Endothelial cell (in vitro differentiated cells): ENCODE measurements at regions not wholly inside any gene's neighbourhood (a gene's known extent, or its start where the extent isn't known, plus 50 kb on each side); places are given as distances from the start of the nearest gene placed in this dataset.
A peak's percentile ranks its signal among the peaks of the same experiment; 100 is the strongest.

Source experiments
- DNase-seq: peaks from one replicate; pipeline ENCODE4 v3.0.0; 2021; ENCODE audit warnings: low spot score
- H3K27ac Mint-ChIP-seq: one replicate; pipeline ENCODE4 v1.8.0; 2021; ENCODE audit warnings: mixed read lengths, inconsistent platforms; ENCODE audit not compliant: unreplicated experiment
- H3K27me3 Mint-ChIP-seq: one replicate; pipeline ENCODE4 v1.8.0; 2021; ENCODE audit warnings: mild to moderate bottlenecking, moderate library complexity, mixed read lengths, inconsistent platforms; ENCODE audit not compliant: unreplicated experiment
- H3K36me3 Mint-ChIP-seq: one replicate; pipeline ENCODE4 v1.8.0; 2021; ENCODE audit warnings: mild to moderate bottlenecking, low read depth, mixed read lengths, inconsistent platforms; ENCODE audit not compliant: unreplicated experiment
- H3K4me1 Mint-ChIP-seq: one replicate; pipeline ENCODE4 v1.8.0; 2021; ENCODE audit warnings: mild to moderate bottlenecking, mixed read lengths, inconsistent platforms; ENCODE audit not compliant: unreplicated experiment
- H3K4me3 Mint-ChIP-seq: one replicate; pipeline ENCODE4 v1.8.0; 2021; ENCODE audit warnings: mild to moderate bottlenecking, mixed read lengths, inconsistent platforms; ENCODE audit not compliant: unreplicated experiment
- H3K9me3 Mint-ChIP-seq: one replicate; pipeline ENCODE4 v1.8.0; 2021; ENCODE audit warnings: mixed read lengths, inconsistent platforms; ENCODE audit not compliant: unreplicated experiment
- TF ChIP-seq, protein P1 (sequence below): fragments of 200-600 bp; sonication (generic); IDR thresholded peaks from one replicate; pipeline ENCODE4 v1.5.0; 2021; ENCODE audit warnings: antibody characterized with exemption; ENCODE audit not compliant: unreplicated experiment

DNA sequence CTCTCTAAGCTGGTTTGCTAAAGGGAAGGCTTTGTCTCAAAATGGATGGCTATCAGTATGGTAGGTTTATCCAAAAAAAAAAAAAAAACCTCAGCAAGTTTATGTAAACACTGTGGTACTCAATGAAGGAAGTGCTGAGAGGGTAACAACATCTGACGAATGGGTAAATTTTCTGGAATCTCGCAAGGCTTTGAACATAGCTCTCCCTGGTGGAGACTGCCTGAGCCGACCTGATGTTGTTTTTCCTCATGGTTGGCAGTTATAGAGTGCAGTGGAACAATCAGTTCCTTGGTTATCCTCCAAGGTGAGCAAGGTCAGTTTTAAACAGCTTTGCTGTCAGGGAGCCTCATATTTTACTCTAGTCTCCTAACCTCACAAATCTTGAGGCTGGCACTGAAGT, 94.6 kb downstream of the ZPLD1 start:
- Mint-ChIP-seq H3K36me3 (no peaks in the 10 kb centered on the region), H3K9me3 (no peaks in the 10 kb centered on the region), H3K27me3 (no peaks in the 10 kb centered on the region), H3K4me3 (no peak overlapping the region), H3K4me1 (no peaks in the 10 kb centered on the region), H3K27ac (no peak overlapping the region)
- TF ChIP-seq, protein P1, sequence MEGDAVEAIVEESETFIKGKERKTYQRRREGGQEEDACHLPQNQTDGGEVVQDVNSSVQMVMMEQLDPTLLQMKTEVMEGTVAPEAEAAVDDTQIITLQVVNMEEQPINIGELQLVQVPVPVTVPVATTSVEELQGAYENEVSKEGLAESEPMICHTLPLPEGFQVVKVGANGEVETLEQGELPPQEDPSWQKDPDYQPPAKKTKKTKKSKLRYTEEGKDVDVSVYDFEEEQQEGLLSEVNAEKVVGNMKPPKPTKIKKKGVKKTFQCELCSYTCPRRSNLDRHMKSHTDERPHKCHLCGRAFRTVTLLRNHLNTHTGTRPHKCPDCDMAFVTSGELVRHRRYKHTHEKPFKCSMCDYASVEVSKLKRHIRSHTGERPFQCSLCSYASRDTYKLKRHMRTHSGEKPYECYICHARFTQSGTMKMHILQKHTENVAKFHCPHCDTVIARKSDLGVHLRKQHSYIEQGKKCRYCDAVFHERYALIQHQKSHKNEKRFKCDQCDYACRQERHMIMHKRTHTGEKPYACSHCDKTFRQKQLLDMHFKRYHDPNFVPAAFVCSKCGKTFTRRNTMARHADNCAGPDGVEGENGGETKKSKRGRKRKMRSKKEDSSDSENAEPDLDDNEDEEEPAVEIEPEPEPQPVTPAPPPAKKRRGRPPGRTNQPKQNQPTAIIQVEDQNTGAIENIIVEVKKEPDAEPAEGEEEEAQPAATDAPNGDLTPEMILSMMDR: no peak
- DNase-seq: peak; percentile 8

DNA sequence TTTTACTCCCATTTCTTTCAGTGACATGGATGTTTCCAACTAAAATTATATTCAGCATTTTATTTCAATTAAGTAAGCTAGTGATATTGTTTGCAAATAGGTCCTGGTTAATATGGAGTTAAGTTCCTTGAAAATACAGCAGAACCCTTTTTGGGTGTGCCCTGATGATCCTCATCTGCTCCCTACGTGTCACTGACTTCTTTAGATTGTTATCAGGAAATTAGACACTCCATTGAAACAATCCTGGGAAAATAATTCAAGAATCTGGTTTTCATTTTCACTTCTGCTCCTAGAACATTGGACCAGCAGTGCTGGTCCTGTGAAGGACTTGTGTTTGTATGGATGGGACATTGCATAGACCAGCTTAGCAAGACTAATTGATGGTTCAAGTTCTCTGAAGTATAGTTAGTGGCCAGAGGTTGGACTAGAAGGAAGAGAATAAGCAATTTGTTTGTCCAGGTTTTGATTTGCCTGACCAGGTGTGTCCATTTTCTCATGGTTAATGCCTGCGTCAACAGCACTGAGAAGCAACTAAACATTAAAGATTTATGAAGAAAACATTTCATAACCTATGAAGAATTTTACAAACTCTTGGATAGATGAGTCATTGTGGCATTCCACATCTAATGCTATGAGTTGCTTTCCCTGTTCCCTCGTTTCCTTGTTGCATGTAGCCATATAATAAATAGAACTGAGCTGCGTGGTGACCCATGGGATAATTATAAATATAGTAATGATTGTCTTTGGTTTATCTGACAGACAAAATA, 95.8 kb downstream of the ZPLD1 start:
- Mint-ChIP-seq H3K4me3 (no peak overlapping the region), H3K27me3 (no peaks in the 10 kb centered on the region), H3K27ac (no peak overlapping the region), H3K9me3 (no peaks in the 10 kb centered on the region), H3K36me3 (no peaks in the 10 kb centered on the region), H3K4me1 (no peaks in the 10 kb centered on the region)
- no peak for DNase-seq
- TF ChIP-seq, protein P1: no peak

DNA sequence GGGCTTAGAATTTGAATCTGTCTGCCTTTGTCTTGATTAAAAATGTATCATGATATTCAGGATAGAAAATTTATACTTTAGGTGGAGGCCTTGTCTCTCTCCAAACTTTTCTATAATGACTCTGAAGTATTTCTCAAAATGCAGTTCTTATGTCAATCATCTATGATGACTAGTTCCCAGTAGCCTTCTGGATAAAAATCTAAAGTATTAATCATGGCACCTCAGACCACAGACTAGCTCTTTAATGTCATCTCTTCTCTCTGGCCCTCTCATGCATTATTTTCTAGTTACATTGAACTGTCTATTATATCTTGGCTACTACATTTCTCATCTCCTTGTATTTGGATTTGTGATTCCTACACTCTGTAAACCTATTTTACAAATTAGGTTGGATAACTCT, 96.9 kb downstream of the ZPLD1 start:
- no peaks in the 10 kb centered on the region for H3K27me3 Mint-ChIP-seq
- no peaks in the 10 kb centered on the region for H3K9me3 Mint-ChIP-seq
- H3K4me3 Mint-ChIP-seq: no peak overlapping the region
- H3K4me1 Mint-ChIP-seq: no peaks in the 10 kb centered on the region
- TF ChIP-seq, protein P1: no peak
- no peak overlapping the region for H3K27ac Mint-ChIP-seq
- no peak for DNase-seq
- no peaks in the 10 kb centered on the region for H3K36me3 Mint-ChIP-seq

DNA sequence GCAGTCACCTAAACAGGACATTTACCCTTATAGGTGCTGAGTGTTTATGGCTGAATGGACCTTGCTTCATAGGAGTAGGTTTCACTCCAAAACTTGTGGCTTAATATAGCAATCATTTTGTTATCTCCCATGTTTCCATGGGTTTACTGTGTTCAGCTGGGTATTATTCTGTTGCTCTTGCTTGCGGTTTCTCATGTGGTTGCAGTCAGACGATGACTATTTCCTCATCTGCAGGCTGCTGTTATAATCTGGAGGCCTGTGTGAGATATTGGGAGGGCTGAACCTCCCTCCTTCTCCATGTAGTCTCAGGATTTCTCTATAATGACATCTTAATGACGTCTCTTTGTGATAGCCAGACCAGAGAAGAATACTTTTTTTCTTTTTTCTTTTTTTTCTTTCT, 98.1 kb downstream of the ZPLD1 start:
- H3K4me1 Mint-ChIP-seq: no peaks in the 10 kb centered on the region
- TF ChIP-seq, protein P1: no peak
- DNase-seq: no peak
- no peaks in the 10 kb centered on the region for H3K9me3 Mint-ChIP-seq
- no peaks in the 10 kb centered on the region for H3K36me3 Mint-ChIP-seq
- H3K27me3 Mint-ChIP-seq: no peaks in the 10 kb centered on the region
- no peak overlapping the region for H3K27ac Mint-ChIP-seq
- no peak overlapping the region for H3K4me3 Mint-ChIP-seq

DNA sequence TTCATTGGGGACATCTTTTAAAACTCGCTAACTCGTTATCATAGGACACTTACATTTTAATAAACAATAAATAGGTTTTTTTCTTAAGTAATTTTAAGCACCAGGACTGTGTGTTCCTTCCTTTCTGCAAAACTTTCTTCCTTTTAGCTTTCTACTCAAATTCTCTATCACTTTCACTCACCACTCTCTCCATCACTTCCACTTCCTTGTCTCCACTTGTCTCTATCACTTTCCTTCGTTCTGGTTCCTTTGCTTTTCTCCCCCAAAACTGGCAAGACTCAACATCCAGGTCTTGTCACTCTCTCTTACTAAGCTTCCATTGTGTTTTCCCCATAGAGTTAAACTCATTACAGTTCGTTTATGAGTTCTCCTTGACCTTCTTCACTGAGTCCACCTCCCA, 99.0 kb downstream of the ZPLD1 start:
- Mint-ChIP-seq H3K27ac (no peak overlapping the region), H3K4me1 (no peaks in the 10 kb centered on the region), H3K9me3 (no peaks in the 10 kb centered on the region), H3K4me3 (no peak overlapping the region), H3K36me3 (no peaks in the 10 kb centered on the region), H3K27me3 (no peaks in the 10 kb centered on the region)
- no peak for DNase-seq
- TF ChIP-seq, protein P1: no peak
